SU-DHL-6 (cell line): ENCODE measurements at regions not wholly inside any gene's neighbourhood (a gene's known extent, or its start where the extent isn't known, plus 50 kb on each side); places are given as distances from the start of the nearest gene placed in this dataset.

Experiments
- CTCF ChIP-seq: fragments of 200-600 bp; sonication (generic); IDR thresholded peaks from one replicate; pipeline ENCODE4 v1.5.1; 2017; ENCODE audit warnings: antibody characterized with exemption, mild to moderate bottlenecking, low read length, moderate library complexity; ENCODE audit not compliant: insufficient read depth, poor library complexity, severe bottlenecking
- EZH2phosphoT487 ChIP-seq: fragments of 200-600 bp; sonication (generic), shearing (Covaris generic); conservative IDR thresholded peaks from 2 replicates; pipeline ENCODE4 v1.6.1; 2018; ENCODE audit warnings: mild to moderate bottlenecking, antibody characterized with exemption, low read length, moderate library complexity, mixed read lengths

GRCh38 chr3:188007897-188008296 lies 146.1 kb upstream of the LPP start:
- no peak for TF ChIP-seq CTCF
- TF ChIP-seq EZH2phosphoT487, result no peak
